GM12872 (cell line): ENCODE measurements at regions not wholly inside any gene's neighbourhood (a gene's known extent, or its start where the extent isn't known, plus 50 kb on each side); places are given as distances from the start of the nearest gene placed in this dataset.

Experiments
- CTCF ChIP-seq: IDR thresholded peaks from 3 replicates; pipeline ENCODE4 v1.5.1; 2011; ENCODE audit warnings: low read depth, mild to moderate bottlenecking, low read length, moderate library complexity; ENCODE audit not compliant: insufficient read depth

DNA sequence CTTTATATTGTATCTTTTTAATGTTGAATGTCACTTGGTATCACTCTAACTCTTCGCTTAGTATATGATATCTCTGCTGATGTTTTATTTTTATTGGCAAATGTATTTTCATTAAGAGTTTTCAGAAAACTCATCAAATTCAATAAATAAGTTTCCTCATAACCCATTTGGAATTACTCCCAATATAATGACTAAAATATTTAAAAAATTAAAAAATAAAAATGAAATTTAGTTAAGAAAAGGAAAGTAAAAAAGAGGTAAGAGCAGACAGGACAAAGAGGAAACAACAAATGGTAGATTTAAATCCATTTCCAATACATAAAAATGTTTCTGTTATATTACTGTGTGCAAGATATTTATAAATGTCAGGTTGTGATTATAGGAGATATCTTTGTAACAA lies 548.9 kb upstream of the SPRY2 start:
- TF ChIP-seq CTCF = no peak

- TF ChIP-seq CTCF = no peak
Measured at GRCh38 chr13:80888390-80888789, 547.5 kb upstream of the SPRY2 start.

DNA sequence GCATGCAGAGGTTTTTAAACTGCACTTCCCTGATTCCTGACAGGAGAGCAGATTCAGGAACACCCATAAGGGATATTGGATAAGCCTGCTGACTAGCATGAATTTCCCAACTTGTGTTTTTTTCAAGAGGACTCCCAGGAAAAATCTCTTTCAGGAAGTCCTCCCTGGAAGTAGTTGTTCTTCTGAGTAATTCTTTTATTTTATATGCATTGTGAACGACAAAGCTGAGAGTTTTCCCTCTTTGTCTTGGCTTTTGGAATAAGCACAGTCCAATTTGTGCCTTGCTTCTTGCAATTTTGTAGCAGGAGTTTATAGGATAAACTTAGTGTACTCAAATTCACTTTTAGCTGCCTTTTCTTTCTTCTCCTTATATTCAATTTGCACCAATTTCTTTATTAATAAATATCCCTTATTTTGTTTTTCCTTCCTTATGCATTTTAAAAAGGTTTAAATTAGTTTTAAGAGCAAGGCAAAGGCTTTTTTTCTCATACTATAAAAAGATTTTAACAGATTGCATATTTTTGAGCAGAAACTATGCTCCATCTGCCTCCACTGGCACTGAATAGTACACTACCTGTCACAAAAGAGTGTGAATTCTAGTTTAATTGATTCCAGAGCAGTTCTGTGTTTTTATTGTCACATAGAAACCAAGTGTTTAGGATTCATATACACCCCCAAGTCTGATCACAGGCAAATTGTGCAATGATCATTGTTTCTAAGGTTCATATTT lies 543.3 kb upstream of the SPRY2 start:
- no peak for TF ChIP-seq CTCF

DNA sequence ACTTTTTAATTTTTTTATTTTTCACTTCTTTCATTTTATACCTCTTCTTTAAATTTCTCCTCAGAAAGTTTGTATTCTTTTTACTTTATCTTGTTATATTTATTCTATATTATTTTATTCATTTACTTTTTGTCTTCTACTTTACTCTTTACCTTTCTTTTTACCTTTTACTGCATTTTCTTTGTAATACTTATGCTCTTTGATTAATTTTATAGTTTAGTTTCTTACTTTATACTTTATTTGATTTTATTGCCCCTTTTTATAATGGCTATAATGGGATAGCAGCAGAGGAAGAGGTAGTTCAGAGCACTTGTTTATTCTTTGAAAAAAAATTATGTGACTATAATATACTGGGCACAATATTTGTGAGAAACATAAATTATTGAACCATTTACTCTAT lies 542.6 kb upstream of the SPRY2 start:
- TF ChIP-seq CTCF = no peak

- TF ChIP-seq CTCF = no peak
Measured at GRCh38 chr13:80881942-80882445, 541.1 kb upstream of the SPRY2 start.

DNA sequence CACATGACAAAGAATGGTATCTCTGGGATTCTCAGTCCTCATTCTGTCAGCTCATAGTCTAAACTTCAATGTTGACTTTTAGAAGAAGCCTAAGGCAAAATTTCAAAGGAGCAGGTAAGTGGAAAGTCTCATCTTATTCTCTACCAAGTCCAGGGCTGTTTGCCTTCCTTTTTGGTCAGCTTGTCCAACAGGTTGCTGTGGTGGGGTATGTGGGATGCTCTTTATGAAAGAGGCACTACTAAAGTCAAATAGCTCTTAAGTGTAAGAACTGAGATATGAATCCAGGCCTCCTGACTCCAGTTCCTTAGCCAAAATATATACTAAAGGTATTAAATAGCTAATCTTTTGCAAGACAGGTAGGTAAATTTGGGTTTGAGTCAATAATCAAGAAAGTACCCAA lies 540.6 kb upstream of the SPRY2 start:
- TF ChIP-seq CTCF = no peak

DNA sequence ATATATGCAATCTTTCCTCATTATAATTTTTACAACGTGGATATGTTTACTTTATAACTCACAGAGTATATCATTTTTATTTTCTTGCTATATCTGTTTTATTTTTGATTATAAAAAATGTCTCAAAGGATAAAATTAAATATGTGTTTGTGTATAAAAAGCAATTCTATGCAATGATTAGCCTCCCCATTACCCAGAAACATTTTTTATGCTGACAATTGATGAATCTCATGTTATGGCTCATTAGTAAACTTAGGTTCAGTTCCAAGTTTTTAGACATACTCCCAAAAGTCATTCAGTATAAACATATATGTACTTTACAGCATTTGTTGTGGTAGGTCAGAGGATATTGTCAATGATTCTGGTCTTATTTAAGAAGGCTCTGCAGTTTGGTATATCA lies 540.1 kb upstream of the SPRY2 start:
- TF ChIP-seq CTCF = no peak
